Lung (tissue), 11 donors: ENCODE measurements at regions not wholly inside any gene's neighbourhood (a gene's known extent, or its start where the extent isn't known, plus 50 kb on each side); places are given as distances from the start of the nearest gene placed in this dataset.

Source experiments
- ATAC-seq: fragments of 200-7000 bp; cut with Tn5 transposase; one replicate; pipeline ENCODE4 v1.9.1; 2020; ENCODE audit warnings: moderate number of reproducible peaks; ENCODE audit not compliant: insufficient read depth, low FRiP score
- DNase-seq, 3 donors: peaks; one replicate each; pipeline ENCODE4 v3.0.0-alpha.2; 2013 to 2017
- H3K27ac ChIP-seq, 2 donors: one replicate each; pipeline ENCODE4 v1.5.1; 2013; ENCODE audit warnings: mild to moderate bottlenecking in 2 of 2, moderate library complexity in 2 of 2, control low read depth in 1 of 2, inconsistent platforms in 1 of 2, low read depth in 1 of 2, low read length in 1 of 2
- H3K27me3 ChIP-seq, 3 donors: one replicate each; pipeline ENCODE4 v1.5.1; 2013; ENCODE audit warnings: low read length in 2 of 3; ENCODE audit not compliant: control insufficient read depth in 3 of 3, insufficient read depth in 3 of 3
- H3K36me3 ChIP-seq, 4 donors: one replicate each; pipeline ENCODE4 v1.5.1; 2013; ENCODE audit warnings: low read length in 4 of 4, mild to moderate bottlenecking in 1 of 4, moderate library complexity in 1 of 4; ENCODE audit not compliant: control insufficient read depth in 4 of 4, insufficient read depth in 4 of 4
- H3K4me1 ChIP-seq, 5 donors: one replicate each; pipeline ENCODE4 v1.5.1; 2013; ENCODE audit warnings: low read length in 5 of 5, mild to moderate bottlenecking in 2 of 5, moderate library complexity in 1 of 5; ENCODE audit not compliant: control insufficient read depth in 5 of 5, insufficient read depth in 5 of 5
- H3K4me3 ChIP-seq: one replicate; pipeline ENCODE4 v1.5.1; 2013; ENCODE audit warnings: mild to moderate bottlenecking, control low read depth, moderate library complexity
- H3K9ac ChIP-seq, 2 donors: one replicate each; pipeline ENCODE4 v1.5.1; 2013; ENCODE audit warnings: low read length in 2 of 2, control low read depth in 1 of 2; ENCODE audit not compliant: insufficient read depth in 1 of 2
- H3K9me3 ChIP-seq, 4 donors: one replicate each; pipeline ENCODE4 v1.5.1; 2013; ENCODE audit warnings: low read length in 3 of 4, mild to moderate bottlenecking in 1 of 4, moderate library complexity in 1 of 4; ENCODE audit not compliant: control insufficient read depth in 4 of 4, insufficient read depth in 3 of 4
- WGBS, 2 donors: extraction: QIAGEN DNeasy Blood & Tissue Kit; methylation state at CpG; one replicate each; pipeline ENCODE4 v1.1.7; 2013; 5-methylcytosine and 5-hydroxymethylcytosine counted together
- TF ChIP-seq, protein P1 (sequence below): IDR thresholded peaks from 2 replicates; pipeline ENCODE4 v1.5.1; 2012; ENCODE audit warnings: mild to moderate bottlenecking; ENCODE audit errors: control extremely low read depth, extremely low read depth
- donor health status: control.
- donor health status: control.
- donor health status: Bipolar disorder and iron deficiency.
- donor health status: healthy.
- donor health status: DM: yes; HTN: yes; CAD: no.

DNA sequence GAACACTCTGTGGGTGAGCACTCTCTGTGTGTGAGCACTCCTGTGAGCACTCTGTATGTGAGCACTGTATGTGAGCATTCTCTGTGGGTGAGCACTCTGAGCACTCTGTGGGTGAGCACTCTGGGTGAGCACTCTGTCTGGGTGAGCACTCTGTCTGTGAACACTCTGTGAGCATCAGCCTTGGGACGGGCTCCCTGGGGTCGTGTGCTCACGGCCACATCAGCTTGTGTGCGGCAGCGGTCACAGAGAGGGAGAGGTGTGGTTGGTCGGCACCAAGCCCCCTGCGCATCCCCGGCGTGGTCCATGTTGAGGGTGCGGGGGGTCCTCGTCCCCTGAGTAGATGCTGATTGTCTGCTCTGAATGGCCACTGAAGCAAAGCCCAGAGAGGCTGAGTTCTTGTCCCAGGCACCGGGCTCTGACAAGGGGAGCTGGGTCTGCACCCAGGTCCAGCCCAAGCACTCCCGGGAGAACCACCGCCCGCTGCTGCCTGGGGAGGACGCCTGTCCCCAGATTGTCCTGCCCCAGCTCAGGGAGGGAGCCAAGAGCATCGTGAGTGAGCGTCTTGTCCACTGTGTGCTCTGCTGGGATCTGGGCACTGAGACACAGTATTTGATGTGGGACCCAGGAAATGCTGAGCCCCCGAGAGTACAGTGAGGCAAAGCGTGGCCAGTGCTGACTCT is 143.7 kb downstream of the DNAJB6 start:
- Histone ChIP-seq H3K27me3 (peaks cover 0 to 8% (median 0%) of the 10 kb centered on the region in 3 donors), H3K4me3 (no peak overlapping the region), H3K9ac (no peak overlapping the region), H3K9me3 (peaks cover 0 to 2% (median 0%) of the 10 kb centered on the region in 4 donors), H3K4me1 (no peaks in the 10 kb centered on the region), H3K36me3 (no peaks in the 10 kb centered on the region), H3K27ac (no peak overlapping the region)
- WGBS, 2 donors = 78 to 80% methylated on average over 20 of the region's 20 CpGs
- TF ChIP-seq, protein P1, sequence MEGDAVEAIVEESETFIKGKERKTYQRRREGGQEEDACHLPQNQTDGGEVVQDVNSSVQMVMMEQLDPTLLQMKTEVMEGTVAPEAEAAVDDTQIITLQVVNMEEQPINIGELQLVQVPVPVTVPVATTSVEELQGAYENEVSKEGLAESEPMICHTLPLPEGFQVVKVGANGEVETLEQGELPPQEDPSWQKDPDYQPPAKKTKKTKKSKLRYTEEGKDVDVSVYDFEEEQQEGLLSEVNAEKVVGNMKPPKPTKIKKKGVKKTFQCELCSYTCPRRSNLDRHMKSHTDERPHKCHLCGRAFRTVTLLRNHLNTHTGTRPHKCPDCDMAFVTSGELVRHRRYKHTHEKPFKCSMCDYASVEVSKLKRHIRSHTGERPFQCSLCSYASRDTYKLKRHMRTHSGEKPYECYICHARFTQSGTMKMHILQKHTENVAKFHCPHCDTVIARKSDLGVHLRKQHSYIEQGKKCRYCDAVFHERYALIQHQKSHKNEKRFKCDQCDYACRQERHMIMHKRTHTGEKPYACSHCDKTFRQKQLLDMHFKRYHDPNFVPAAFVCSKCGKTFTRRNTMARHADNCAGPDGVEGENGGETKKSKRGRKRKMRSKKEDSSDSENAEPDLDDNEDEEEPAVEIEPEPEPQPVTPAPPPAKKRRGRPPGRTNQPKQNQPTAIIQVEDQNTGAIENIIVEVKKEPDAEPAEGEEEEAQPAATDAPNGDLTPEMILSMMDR = no peak
- DNase-seq (peak in 1 of 3 donors; percentile 11), ATAC-seq (no peak)

DNA sequence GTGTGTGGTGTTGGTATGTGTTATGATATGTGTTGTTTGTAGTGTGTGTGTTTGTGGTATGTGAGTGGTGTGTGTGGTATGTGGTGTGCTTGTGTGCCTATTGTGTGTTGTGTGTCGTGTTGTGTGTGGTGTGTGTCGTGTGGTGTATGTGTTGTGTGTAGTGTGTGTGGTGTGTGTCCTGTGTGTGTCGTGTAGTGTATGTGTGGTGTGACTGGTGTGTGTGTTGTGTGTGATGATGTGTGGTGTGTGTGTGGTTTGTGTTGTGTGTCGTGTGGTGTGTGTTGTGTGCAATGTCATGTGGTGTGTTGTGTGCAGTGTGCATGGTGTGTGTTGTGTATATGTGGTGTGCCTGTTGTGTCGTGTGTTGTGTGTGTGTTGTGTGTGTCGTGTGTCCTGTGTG is 144.6 kb downstream of the DNAJB6 start:
- TF ChIP-seq, protein P1 = no peak
- ATAC-seq = no peak
- no peak overlapping the region for H3K9ac ChIP-seq
- DNase-seq = no peak
- H3K27ac ChIP-seq = no peak overlapping the region
- no peak overlapping the region for H3K4me3 ChIP-seq
- peaks cover 0 to 2% (median 0%) of the 10 kb centered on the region in 4 donors for H3K9me3 ChIP-seq
- 86 to 94% methylated on average over 6 of the region's 6 CpGs for WGBS, 2 donors
- H3K36me3 ChIP-seq = no peaks in the 10 kb centered on the region
- no peaks in the 10 kb centered on the region for H3K4me1 ChIP-seq
- peaks cover 0 to 11% (median 0%) of the 10 kb centered on the region in 3 donors for H3K27me3 ChIP-seq

DNA sequence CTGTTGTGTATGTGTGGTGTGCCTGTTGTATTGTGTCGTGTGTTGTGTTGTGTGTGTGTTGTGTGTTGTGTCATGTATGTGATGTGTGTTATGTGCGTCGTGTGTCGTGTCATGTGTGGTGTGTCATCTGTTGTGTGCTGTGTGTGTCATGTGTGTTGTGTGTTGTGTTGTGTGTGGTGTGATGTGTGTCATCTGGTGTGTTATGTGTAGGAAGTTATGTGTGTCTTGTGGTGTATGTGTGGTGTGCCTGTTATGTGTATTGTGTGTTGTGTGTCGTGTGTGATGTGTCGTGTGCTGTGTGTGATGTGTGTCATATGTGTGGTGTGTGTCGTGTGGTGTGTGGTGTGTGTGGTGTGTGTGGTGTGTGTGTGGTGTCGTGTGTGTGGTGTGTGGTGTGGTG is 145.2 kb downstream of the DNAJB6 start:
- H3K9me3 ChIP-seq = peaks cover 0 to 2% (median 0%) of the 10 kb centered on the region in 4 donors
- no peaks in the 10 kb centered on the region for H3K4me1 ChIP-seq
- no peak overlapping the region for H3K27ac ChIP-seq
- TF ChIP-seq, protein P1 = no peak
- no peak overlapping the region for H3K9ac ChIP-seq
- ATAC-seq (no peak), DNase-seq (peak in 1 of 3 donors; percentile 3)
- H3K27me3 ChIP-seq = peaks cover 0 to 12% (median 0%) of the 10 kb centered on the region in 3 donors
- no peaks in the 10 kb centered on the region for H3K36me3 ChIP-seq
- 94 to 96% methylated on average over 8 of the region's 8 CpGs for WGBS, 2 donors
- no peak overlapping the region for H3K4me3 ChIP-seq
